Brain pericyte (primary cell): ENCODE measurements at regions not wholly inside any gene's neighbourhood (a gene's known extent, or its start where the extent isn't known, plus 50 kb on each side); places are given as distances from the start of the nearest gene placed in this dataset.
"Not testable (repeated sequence)": the region's sequence is repeated elsewhere in the genome, so short reads cannot be mapped to it uniquely, and the experiment has no call there.

Experiments used
- DNase-seq: peaks from one replicate; pipeline ENCODE4 v3.0.0-alpha.2; 2012; ENCODE audit warnings: low read depth, low spot score

DNA sequence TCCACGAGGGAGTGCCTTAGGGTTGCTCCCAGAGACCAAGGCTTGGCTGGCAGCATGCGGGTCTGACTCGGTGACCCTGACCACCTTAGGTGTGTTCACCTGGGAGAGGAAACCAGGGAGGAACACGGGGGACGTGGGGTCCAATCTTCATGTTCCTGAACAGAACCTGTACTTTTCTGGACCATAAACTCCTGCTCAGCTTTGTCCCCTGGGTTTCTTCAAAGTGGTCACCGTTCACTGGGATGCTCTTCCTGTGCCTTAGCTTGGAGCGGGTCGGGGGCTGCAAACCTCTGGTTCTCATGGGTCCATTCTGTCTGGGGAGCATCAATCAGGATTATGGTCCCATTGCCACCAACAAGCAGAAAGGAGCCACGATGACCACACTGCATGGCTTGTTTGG lies 333.5 kb downstream of the QKI start:
- DNase-seq: no peak

DNA sequence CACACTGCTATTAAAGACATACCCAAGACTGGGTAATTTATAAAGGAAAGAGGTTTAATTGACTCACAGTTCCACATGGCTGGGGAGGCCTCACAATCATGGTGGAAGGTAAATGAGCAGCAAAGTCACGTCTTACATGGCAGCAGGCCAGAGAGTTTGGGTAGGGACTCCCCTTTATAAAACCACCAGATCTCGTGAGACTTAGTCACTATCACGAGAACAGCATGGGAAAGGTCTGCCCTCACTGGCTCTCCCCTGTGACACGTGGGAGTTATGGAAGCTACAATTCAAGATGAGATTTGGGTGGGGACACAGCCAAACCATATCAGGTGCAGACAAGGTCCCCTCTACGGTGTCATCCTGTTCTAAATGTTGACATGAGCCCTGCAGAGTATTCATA lies 332.5 kb downstream of the QKI start:
- DNase-seq: not testable (repeated sequence)

DNA sequence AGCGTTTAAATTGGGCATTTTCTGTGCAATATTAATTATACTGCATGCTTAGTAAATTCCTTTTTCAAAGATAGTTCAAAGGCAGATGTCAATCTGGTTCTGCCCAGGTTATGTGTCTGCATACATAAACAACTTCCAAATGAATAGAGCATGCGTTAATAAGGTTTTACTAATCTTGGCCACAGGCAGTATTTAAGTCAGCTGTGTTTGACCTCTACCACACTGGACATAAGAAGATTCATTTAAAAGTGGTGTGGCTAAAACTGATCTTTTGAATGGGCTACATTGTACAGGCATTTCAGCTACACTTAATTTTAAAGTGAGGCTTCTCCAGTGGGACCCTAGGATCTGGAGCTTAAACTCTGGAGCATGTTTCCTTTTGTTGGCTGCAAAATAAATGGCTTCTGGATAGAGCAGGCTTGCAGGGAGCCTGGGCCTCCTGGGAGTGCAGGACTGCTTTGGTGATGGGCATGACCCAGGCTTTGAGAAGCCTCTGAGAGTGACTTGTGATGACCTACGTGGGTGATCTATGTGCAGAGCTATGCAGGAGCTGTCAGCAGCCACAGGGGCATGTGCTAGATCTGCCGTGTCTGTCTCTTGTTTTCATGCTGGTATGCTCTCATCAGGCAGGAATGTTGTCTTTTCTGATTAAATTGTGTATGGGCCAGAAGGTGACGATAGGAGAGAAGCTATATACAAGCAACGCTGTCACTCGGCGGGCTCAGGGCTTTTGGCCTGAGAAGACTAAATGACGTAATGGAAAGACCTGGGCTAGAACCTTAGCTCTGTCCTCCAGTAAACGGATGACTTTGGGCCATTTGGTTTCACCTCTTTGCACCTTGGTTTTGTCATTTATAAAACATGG lies 331.2 kb downstream of the QKI start:
- DNase-seq: peak; percentile 38

DNA sequence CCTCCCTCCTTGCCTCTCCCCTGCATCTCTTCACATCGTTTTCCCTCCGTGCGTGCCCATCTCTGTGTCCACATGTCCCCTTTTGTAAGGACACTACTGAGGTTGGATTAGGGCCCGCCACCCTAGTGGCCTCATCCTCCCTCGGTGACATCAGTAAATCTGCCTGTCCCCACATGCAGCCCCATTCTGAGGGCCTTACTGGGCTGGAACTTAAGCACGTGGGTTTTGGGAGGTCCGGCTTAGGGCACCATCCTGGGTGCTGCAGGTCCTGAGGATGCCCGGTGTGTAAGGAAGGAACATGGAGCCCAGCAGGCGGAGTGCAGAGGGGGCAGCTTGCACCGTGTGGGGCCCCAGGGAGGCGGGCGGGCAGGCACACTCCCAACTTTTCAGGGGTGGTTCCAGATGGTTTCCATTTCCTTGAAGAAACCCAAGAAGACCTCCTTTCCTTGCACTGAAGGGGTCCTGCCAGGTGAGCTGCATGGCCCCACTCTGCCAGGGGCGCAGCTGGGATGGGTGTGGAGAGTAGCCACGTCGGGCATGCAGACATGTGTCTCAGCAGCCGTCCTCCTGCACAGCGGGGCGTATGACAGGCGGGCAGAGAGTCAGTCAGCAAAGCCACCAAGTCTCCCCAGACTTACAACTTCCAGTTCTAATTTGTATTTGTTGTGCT lies 329.9 kb downstream of the QKI start:
- DNase-seq: no peak

DNA sequence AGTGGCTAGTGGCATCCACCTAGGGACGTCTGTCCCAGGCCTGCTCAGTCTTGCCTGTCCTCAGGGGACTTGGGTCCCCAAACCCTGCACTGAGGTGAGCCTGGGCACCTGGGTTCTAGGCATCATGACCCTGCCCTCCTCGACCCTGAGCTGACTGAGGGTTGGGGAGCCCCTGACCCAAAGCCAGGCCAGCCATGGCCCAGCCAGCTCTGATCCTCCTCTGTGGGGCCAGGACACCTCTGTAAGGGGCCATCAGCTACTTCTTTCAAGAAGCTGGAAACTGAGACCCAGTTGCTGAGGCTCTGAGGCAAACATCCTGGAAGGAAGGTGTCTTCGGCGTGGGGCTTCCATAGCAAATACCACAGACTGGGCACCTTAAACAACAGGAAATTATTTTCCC lies 329.3 kb downstream of the QKI start:
- no peak for DNase-seq

DNA sequence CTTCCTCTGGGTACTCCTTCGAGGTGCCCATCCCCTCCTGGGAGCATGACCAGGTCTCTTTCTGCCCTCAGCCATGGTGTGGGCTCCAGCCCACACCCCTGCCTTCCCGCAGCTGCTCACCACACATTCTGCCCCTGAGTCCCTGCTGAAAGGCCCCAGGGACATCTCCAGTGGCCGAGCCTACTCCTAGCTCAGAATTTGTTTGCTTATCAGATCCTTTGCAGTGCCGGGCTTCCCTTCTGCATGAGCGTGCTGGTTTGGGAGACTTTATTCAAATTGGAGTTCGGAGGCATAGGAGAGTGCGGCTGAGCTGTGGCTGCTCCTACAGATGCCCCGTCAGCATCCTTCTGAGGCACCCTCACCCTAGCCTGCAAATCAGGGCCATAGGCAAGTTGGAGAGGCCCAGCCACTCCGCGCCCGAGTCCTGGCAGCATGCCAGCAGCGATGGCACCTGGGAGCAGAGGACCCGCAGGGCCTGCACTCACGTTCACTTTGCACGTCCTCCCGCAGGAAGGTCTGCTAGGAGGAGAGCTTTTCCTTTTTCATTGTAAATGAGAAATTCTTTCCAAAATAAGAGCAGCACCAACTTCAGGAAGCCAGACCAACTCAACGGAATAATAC lies 327.3 kb downstream of the QKI start:
- DNase-seq: no peak

DNA sequence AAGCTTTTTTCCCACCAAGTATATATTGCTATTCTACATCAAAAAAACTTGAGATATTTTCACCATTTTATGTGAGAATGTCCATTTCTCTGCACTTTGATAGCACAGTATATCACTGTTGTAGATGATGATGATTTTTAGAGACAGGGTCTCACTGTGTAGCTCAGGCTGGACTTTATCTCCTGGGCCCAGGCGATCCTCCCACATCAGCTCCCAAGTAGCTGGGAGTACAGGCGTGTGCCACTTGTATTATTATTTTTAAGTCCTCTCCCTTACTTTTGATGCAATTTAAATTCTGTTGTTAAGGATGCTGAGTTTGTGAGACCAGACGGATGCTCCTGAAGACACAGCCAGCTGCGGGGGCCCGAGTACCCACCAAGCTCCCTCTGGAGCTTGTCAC lies 326.8 kb downstream of the QKI start:
- no peak for DNase-seq

DNA sequence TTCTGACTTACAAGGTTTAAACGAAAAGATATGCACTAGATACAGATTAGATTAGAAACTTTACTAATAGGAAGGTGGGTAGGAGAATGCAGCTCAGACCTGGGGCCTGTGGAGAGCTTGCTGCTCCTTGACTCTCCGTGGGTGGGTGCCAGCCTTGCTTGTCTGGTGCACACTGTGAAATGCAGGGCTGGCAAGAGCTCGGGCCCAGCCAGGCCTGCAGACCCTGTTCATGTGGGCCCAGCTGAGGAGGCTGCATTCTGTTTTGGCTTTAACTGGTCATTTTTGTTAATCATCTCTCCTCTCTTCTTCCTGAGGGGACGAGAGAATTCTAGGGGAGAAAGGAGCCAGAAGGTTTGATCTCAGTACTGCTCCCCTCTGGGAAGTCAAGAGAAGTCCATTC lies 325.4 kb downstream of the QKI start:
- DNase-seq: no peak

DNA sequence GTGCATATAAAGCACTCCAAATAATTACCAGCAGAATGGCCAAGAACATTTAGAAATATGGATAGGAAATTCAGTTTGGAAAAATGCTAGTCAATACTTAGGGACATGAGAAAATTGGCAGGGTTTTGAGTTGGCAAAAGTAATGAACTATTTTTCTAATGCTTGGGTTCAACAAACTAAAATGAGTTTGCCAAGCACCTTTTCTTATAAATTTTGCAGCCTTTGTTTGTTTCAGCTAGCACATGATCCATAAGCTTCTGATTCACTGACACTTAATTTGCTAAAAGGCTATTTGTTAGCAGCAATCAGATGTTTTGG lies 324.8 kb downstream of the QKI start:
- DNase-seq: no peak

DNA sequence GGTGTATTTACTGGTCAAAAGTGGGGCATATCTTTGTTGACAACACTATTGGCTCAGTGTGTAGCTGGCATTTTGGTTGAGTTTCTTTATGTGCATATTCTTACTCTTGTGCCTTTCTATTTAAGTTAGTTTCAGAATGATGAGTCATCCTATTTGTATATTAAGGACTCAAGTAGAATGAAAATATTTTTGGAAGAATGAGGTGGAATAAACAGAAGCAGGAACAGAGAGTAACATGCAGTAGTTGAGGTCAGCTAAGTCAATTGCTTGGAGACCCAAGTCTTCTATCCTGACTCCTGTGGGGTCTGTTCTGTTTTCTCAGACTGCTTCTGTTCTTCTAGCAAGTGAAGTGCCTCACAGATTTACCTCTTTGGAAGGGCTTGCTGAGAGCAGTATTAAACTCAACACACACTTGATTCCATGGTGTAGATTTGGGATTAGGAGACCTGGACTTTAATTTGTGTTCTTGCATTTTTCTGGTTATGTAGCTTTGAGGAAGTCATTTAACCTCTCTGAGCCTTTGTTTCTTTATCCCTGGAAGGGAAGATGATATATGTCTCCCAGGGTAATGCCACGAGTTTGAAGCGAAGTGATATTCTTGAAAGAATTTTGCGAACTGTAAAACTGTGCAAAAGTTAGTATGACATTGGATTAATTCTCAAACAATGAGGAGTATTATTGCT lies 324.3 kb downstream of the QKI start:
- DNase-seq: no peak

DNA sequence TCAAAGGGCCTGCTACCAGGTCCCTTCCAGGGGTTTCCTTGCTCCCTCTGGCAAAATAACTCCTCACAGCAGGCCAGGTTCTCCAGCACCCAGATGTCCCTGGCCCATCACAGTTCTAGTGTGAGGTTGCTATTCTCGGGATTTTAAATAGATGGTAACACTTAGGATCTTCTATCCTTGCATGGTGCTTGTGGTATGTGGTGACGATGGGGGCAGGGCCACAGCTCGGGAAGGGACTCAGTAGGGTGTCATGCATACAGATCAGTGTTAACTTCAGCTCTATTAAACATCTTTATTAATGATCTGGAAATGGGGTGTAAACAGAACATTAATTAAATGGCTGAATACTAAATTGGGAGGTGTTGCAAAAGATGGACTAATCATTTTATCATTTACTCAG lies 323.8 kb downstream of the QKI start:
- no peak for DNase-seq

DNA sequence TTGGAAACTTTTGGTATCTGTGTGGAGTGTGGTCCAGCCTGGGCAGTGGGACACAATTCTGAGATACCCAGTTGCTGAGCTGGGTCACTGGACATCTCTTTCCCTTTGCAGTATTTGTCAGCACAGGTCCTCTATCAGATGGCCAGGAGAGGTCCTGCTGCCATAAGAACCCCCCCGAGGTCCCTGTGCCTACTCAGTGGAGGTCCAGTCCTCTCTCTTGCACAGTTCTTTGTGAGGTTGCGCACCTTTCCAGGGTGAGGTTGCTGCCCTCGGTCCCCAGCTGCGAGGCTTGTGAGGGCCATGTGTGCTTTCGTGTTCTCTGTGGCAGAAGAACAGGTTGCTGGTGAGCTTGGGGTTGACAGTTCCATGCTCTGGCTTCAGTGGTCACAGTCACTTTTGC lies 320.6 kb downstream of the QKI start:
- DNase-seq: no peak

DNA sequence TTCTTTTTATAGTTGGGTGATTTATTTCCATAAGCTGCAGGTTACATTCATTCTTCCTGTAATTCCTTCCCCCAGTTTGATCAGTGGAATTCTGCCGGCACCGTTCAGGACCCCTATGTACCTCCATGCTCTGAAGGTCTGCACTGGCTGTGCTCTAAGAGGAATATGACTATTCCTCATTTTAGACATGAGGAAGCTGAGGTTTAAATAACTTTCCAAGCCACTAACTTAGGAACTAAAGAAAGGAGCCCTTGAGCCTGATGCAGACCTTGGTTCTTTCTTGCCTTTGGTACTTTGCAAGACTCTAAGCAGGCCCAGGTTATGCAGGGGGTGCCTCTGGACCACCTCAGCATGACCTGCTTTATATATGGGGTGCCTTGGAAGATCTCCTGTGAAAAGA lies 318.5 kb downstream of the QKI start:
- no peak for DNase-seq

DNA sequence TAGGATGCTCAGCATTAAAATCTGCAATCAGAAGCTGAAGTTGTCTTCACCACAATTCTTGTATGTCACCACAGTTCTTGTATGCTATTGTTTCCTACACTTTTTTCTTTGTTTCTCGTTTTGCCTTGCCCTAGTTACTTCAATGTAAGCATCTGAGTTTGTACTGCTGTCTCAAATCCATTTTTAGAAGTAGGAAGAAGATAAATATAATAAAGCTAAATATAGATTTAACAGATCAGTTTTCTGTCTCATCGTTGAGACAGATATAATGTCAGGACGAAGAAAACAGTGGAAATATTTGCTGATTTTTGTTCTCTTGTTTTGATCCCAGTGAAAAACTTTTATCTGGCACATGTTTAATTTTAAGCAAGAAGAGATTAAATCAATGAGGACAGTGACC lies 318.0 kb downstream of the QKI start:
- DNase-seq: no peak

DNA sequence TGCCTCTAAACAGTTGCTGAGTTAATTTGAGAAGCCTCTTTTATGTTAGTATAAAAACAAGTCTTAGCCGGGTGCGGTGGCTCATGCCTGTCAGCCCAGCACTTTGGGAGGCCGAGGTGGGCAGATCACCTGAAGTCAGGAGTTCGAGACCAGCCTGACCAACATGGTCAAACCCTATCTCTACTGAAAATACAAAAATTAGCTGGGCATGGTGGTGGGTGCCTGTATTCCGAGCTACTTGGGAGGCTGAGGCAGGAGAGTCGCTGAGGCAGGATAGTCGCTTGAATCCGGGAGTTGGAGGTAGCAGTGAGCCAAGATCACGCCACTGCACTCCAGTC lies 317.5 kb downstream of the QKI start:
- DNase-seq: not testable (repeated sequence)

DNA sequence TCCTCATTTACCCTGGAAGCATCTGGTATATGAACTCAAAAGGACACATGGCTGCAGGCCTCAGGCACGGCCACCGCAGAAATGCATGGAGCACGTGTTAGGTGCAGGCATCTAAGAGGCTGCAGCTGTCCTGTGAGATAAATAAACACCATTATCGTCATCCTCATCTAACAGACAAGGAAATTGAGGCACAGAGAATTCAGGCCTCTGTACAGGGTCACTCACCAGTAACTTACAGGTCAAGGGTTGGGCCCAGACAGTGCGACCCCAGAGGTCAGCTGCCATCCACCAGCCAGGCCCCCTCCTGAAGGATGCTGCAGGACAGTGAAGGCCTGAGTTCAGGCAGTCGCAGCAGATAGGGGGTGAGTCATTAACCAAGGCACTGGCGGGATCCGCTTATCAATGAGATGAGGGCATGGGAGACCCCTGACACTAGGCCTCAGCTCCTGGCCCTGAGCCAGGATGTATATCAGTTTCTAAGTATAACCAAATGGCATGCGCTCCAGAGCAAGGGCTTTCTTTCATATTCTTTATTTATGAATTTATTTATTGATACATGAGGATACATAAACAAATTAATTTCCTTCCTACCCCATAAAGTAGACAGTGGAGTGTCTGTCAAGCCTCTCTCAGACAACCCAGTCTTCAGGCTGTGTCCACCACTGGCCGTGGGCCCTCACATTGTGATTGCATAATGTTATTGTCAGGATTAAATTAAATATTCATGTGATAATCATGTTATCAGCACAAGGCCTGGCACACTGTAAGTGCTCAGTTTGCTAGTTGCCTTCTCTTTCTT lies 316.9 kb downstream of the QKI start:
- no peak for DNase-seq

DNA sequence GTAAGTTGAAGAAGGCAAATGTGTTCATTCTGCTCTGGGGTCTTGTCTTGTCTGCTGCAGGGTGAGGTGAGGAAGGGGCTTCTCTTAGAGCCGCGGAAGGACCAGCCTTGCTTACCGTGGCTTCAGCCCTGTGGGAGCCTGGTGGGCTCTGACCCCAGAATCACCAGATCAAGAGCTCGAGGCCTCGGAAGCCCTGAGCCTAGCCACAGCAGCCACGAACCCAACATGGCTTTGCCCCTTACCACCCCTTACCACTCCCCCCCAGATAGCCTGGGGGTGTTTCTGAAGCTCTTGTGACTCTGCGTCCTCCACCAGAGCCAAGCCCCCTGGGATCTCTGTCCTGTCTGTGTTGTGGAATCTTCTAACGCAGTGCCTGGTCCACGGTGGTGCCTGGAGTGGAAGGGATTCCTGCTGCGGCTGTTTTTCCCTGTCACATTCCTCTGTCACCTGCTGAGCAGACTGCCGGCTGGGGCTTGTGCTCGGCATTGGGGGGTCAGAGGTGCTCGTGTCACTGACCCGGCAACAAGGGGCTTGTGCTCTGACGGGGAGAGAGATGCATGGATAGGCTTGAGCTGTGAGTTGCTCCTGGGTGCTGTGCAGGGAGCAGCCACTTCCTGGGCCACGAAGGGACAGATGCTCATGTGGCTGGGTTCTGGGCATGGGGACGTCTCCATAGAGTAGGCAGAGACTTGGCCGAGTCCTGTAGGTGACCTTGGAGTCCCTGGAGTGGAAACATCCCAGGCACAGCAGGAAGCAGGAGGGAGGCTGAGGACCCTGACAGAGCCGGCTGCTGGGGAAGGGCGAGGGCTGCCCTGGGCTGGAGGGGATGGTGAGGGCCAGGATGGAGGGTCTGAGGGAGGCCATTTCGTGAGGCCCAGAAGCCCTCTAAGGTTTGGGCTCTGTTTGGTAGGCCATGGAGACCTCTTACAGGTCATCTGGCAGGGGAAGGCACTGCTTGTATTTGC lies 316.0 kb downstream of the QKI start:
- DNase-seq: no peak

DNA sequence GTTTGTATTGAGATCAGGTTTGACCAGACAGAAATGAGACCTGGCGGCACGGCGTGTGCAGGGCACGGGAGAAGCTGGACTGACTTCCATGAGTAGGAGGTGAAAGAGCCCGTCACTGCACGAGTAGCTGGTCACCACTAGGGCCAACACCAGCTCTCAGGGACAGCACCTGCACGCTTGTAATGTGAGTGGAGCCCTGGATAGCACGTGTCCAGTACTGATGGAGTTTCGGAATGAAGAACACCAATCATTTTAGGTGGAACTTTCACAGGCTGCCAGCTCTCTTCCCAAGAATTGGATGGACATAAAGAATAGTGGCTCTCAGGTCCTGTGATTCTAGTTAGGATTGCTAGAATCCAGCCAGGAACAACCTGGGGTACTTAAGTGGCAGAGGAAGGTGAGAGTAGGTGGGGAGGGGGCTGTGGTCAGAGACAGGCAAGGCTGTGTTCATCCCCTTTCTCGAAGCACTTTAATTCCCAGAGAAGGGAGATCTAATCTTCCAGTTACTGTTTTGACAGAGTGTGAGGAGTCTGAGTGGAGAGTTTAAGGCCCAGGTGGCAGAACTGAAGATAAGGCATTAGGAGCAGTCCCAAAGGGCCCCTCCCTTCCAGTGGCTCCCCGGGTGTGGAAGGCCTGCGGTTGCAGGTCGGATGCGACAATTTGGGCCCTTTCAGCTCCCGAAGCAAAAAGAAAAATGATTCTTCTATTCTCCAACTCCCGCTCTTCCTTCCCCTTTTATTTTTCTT lies 314.8 kb downstream of the QKI start:
- DNase-seq: no peak

DNA sequence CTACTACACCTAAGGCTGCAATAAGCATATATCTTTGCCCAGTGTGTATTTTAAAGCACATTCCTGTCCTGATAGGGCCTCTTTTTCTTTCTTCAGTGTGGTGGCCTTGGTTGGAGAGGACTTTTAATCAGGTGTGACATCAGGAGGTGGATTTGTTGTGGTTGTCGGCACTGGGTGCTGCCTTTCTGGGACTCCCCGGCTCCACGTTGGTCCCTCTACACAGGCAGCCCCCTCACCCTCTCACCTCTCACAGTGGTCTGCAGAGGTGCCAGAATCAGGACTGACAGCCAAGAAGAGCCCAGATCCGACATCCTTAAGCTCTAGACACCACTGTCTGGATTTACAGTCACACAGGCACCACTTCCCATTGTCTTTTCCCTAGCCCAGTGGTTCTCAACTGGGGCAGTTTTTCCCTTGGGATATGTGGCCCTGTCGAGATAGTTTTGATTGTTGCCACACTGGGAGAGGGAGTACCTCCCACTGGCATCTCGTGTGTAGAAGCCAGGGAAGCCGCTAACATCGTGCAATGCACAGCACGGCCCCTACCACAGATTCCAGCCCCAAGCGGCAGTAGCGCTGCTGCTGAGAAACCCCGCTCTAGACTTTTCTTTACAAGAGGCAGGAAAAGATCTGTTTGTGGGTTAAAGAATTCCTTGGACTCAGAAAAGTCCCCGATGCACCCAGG lies 314.1 kb downstream of the QKI start:
- no peak for DNase-seq
